ENCODE measurements at regions not wholly inside any gene's neighbourhood (a gene's known extent, or its start where the extent isn't known, plus 50 kb on each side); places are given as distances from the start of the nearest gene placed in this dataset.
"Not testable (repeated sequence)": the region's sequence is repeated elsewhere in the genome, so short reads cannot be mapped to it uniquely, and the experiment has no call there.

GRCh38 chr5:122591828-122592227, 183.1 kb upstream of the SNX2 start:
- no peak for DNase-seq (ENCODE audit: low read depth in 4 of 4, low spot score in 3 of 4)

- no peak for DNase-seq (ENCODE audit: low read depth in 4 of 4, low spot score in 3 of 4)
Measured at GRCh38 chr5:122599000-122599399, 175.9 kb upstream of the SNX2 start.

GRCh38 chr5:122600924-122601323, 174.0 kb upstream of the SNX2 start:
- no peak for DNase-seq (ENCODE audit: low read depth in 4 of 4, low spot score in 3 of 4)

- DNase-seq (ENCODE audit: low read depth in 4 of 4, low spot score in 3 of 4), result no peak
Measured at GRCh38 chr5:122602700-122603099, 172.2 kb upstream of the SNX2 start.

GRCh38 chr5:122605236-122605635, 169.6 kb upstream of the SNX2 start:
- DNase-seq (ENCODE audit: low read depth in 4 of 4, low spot score in 3 of 4), result no peak

- DNase-seq (ENCODE audit: low read depth in 4 of 4, low spot score in 3 of 4), result no peak
Measured at GRCh38 chr5:122607818-122608217, 167.1 kb upstream of the SNX2 start.

GRCh38 chr5:122608222-122608621, 166.7 kb upstream of the SNX2 start:
- DNase-seq (ENCODE audit: low read depth in 4 of 4, low spot score in 3 of 4), result no peak

GRCh38 chr5:122611406-122611805, 163.5 kb upstream of the SNX2 start:
- peak in 3 of 4 donors; percentile 27 to 53 (median 46) for DNase-seq (ENCODE audit: low read depth in 4 of 4, low spot score in 3 of 4)

- DNase-seq (ENCODE audit: low read depth in 4 of 4, low spot score in 3 of 4), result no peak
Measured at GRCh38 chr5:122612901-122613300, 162.0 kb upstream of the SNX2 start.

- no peak for DNase-seq (ENCODE audit: low read depth in 4 of 4, low spot score in 3 of 4)
Measured at GRCh38 chr5:122615146-122615545, 159.7 kb upstream of the SNX2 start.

- no peak for DNase-seq (ENCODE audit: low read depth in 4 of 4, low spot score in 3 of 4)
Measured at GRCh38 chr5:122615832-122616231, 159.0 kb upstream of the SNX2 start.

GRCh38 chr5:122618046-122618445, 156.8 kb upstream of the SNX2 start:
- DNase-seq (ENCODE audit: low read depth in 4 of 4, low spot score in 3 of 4), result not testable (repeated sequence)

- DNase-seq (ENCODE audit: low read depth in 4 of 4, low spot score in 3 of 4), result not testable (repeated sequence)
Measured at GRCh38 chr5:122620768-122621167, 154.1 kb upstream of the SNX2 start.

GRCh38 chr5:122628714-122629113, 146.2 kb upstream of the SNX2 start:
- DNase-seq (ENCODE audit: low read depth in 4 of 4, low spot score in 3 of 4), result not testable (repeated sequence)

GRCh38 chr5:122629121-122629677, 145.7 kb upstream of the SNX2 start:
- no peak for DNase-seq (ENCODE audit: low read depth in 4 of 4, low spot score in 3 of 4)

- DNase-seq (ENCODE audit: low read depth in 4 of 4, low spot score in 3 of 4), result no peak
Measured at GRCh38 chr5:122638581-122638980, 136.3 kb upstream of the SNX2 start.

GRCh38 chr5:122639033-122639432, 135.8 kb upstream of the SNX2 start:
- no peak for DNase-seq (ENCODE audit: low read depth in 4 of 4, low spot score in 3 of 4)

- no peak for DNase-seq (ENCODE audit: low read depth in 4 of 4, low spot score in 3 of 4)
Measured at GRCh38 chr5:122639864-122640263, 135.0 kb upstream of the SNX2 start.

GRCh38 chr5:122649080-122649479, 125.8 kb upstream of the SNX2 start:
- no peak for DNase-seq (ENCODE audit: low read depth in 4 of 4, low spot score in 3 of 4)

GRCh38 chr5:122653087-122654017, 121.5 kb upstream of the SNX2 start:
- DNase-seq (ENCODE audit: low read depth in 4 of 4, low spot score in 3 of 4), result no peak

- DNase-seq (ENCODE audit: low read depth in 4 of 4, low spot score in 3 of 4), result no peak
Measured at GRCh38 chr5:122656160-122656559, 118.7 kb upstream of the SNX2 start.

GRCh38 chr5:122656577-122656976, 118.3 kb upstream of the SNX2 start:
- no peak for DNase-seq (ENCODE audit: low read depth in 4 of 4, low spot score in 3 of 4)
